K562 (cell line): ENCODE measurements at regions not wholly inside any gene's neighbourhood (a gene's known extent, or its start where the extent isn't known, plus 50 kb on each side); places are given as distances from the start of the nearest gene placed in this dataset.

Experiments used
- ATAC-seq: fragments of 200-7000 bp; cut with Tn5 transposase; 3 replicates; pipeline ENCODE4 v1.9.1; 2020; ENCODE audit warnings: moderate library complexity
- BruUV-seq: library from RNA; stranded (reverse); fragments of 400-500 nt; replicated peaks from 2 replicates; lab custom pipeline; 2021; lab: Mats Ljungman, UMichigan
- CTCF ChIA-PET: fragments of 300-600 bp; formaldehyde crosslinking; extraction: SDS; loops from one replicate; lab custom pipeline; 2021; ENCODE audit warnings: low intra/inter-chr PET ratio; lab: Yijun Ruan, JAX
- POLR2A ChIA-PET: fragments of 300-600, 350-650 bp; sonication (Branson Sonifier 250); formaldehyde crosslinking; extraction: SDS; loops from one replicate; lab custom pipeline; 2021; ENCODE audit warnings: antibody characterized with exemption, inconsistent platforms; lab: Yijun Ruan, JAX
- DNase-seq, 4 experiments: peaks; one replicate each; pipeline versions ENCODE4 v3.0.0 to v3.0.0-alpha.2; 2011 to 2018; ENCODE audit warnings: low spot score in 3 of 4, mixed read lengths in 3 of 4; ENCODE audit errors: extremely low read depth in 1 of 4
- FAIRE-seq: peaks from 2 replicates; lab custom pipeline; 2011; peaks lifted over from hg19 to GRCh38; lab: Jason Lieb, UNC
- H2AFZ ChIP-seq: 2 replicates; pipeline ENCODE4 v1.6.0; 2011; ENCODE audit warnings: low read depth, low read length, control low read depth, inconsistent platforms
- H3K27ac ChIP-seq: fragments of 200-600 bp; 3 replicates; pipeline ENCODE4 v1.8.0; 2011; ENCODE audit warnings: low read depth, mild to moderate bottlenecking, control low read depth, inconsistent platforms, low read length, moderate library complexity, mixed read lengths; ENCODE audit errors: extremely low read depth
- H3K27me3 ChIP-seq, 2 experiments: fragments of 300-600 bp in 1 of 2; 2 replicates in 1 of 2; 3 replicates in 1 of 2; pipeline versions ENCODE4 v1.6.0 to v1.8.0; 2011; ENCODE audit warnings: inconsistent platforms in 2 of 2, low read length in 2 of 2, mild to moderate bottlenecking in 1 of 2, mixed read lengths in 1 of 2, moderate library complexity in 1 of 2; ENCODE audit not compliant: control insufficient read depth in 2 of 2, insufficient read depth in 2 of 2
- H3K36me3 ChIP-seq: fragments of 300-600 bp; 3 replicates; pipeline ENCODE4 v1.8.0; 2011; ENCODE audit warnings: mild to moderate bottlenecking, low read length, inconsistent platforms; ENCODE audit not compliant: control insufficient read depth, insufficient read depth
- H3K4me1 ChIP-seq, 2 experiments: fragments of 200-600 bp in 1 of 2; replicated peaks in 1 of 2; 2 replicates in 1 of 2; 3 replicates in 1 of 2; pipeline versions ENCODE4 v1.5.1 to v1.8.0; 2011; ENCODE audit warnings: inconsistent platforms in 2 of 2, low read length in 2 of 2, mild to moderate bottlenecking in 1 of 2, mixed read lengths in 1 of 2, moderate library complexity in 1 of 2; ENCODE audit not compliant: control insufficient read depth in 2 of 2, insufficient read depth in 2 of 2
- H3K4me2 ChIP-seq: 2 replicates; pipeline ENCODE4 v1.6.1; 2011; ENCODE audit warnings: low read length, control low read depth, inconsistent platforms, mixed read lengths; ENCODE audit not compliant: insufficient read depth
- H3K4me3 ChIP-seq: fragments of 200-600 bp; sonication (generic), shearing (Covaris generic); 2 replicates; pipeline ENCODE4 v1.5.1; 2016; ENCODE audit warnings: control low read depth, inconsistent platforms
- H3K79me2 ChIP-seq: fragments of 200-600 bp; 3 replicates; pipeline ENCODE4 v1.8.0; 2011; ENCODE audit warnings: low read length, inconsistent platforms; ENCODE audit not compliant: control insufficient read depth, insufficient read depth
- H3K9ac ChIP-seq, 2 experiments: 2 replicates each; pipeline versions ENCODE4 v1.6.0 to v1.6.1; 2011; ENCODE audit warnings: low read depth in 2 of 2, low read length in 2 of 2, control low read depth in 1 of 2, inconsistent platforms in 1 of 2, mild to moderate bottlenecking in 1 of 2, mixed read lengths in 1 of 2; ENCODE audit not compliant: insufficient read depth in 1 of 2
- H3K9me1 ChIP-seq: one replicate; pipeline ENCODE4 v1.6.0; 2011; ENCODE audit warnings: inconsistent platforms, mild to moderate bottlenecking, low read length, moderate library complexity; ENCODE audit not compliant: control insufficient read depth, insufficient read depth
- H3K9me3 ChIP-seq: replicated peaks from 2 replicates; pipeline ENCODE4 v1.5.1; 2011; ENCODE audit warnings: low read depth, low read length, inconsistent platforms; ENCODE audit not compliant: control insufficient read depth, insufficient read depth
- H4K20me1 ChIP-seq: replicated peaks from 2 replicates; pipeline ENCODE4 v1.6.1; 2011; ENCODE audit warnings: low read length, inconsistent platforms, mixed read lengths; ENCODE audit not compliant: control insufficient read depth, insufficient read depth
- DDX20 ChIP-seq: fragments of 450-650 bp; IDR thresholded peaks from 2 replicates; pipeline ENCODE4 v1.6.1; 2016; ENCODE audit warnings: missing genetic modification characterization, low read depth, mild to moderate bottlenecking, missing compliant biosample characterization, moderate library complexity
- RBFOX2 ChIP-seq: fragments of 200-400 bp; formaldehyde crosslinking; IDR thresholded peaks from 2 replicates; pipeline ENCODE4 v1.6.1; 2017; ENCODE audit warnings: low read depth, mild to moderate bottlenecking, low read length, moderate library complexity
- REST ChIP-seq, 2 experiments: fragments of 450-650 bp; formaldehyde crosslinking in 1 of 2; IDR thresholded peaks; 2 replicates each; pipeline versions ENCODE4 v1.4.0 to v1.6.1; 2014 to 2020; ENCODE audit warnings: mild to moderate bottlenecking in 2 of 2, borderline replicate concordance in 1 of 2, low read depth in 1 of 2
- THRB ChIP-seq: fragments of 450-650 bp; formaldehyde crosslinking; conservative IDR thresholded peaks from 2 replicates; pipeline ENCODE4 v1.4.0; 2022; ENCODE audit warnings: mild to moderate bottlenecking, missing genetic modification characterization
- ZBTB2 ChIP-seq: fragments of 450-650 bp; IDR thresholded peaks from 2 replicates; pipeline ENCODE4 v1.6.1; 2016; ENCODE audit warnings: antibody characterized with exemption
- ZNF592 ChIP-seq: fragments of 450-650 bp; IDR thresholded peaks from 2 replicates; pipeline ENCODE4 v1.6.1; 2017; ENCODE audit warnings: antibody characterized with exemption, mild to moderate bottlenecking
- whole genome bisulfite sequencing: fragments of 100-300 bp; shearing (Covaris generic); methylation state at CpG from one replicate; pipeline ENCODE4 v1.1.6; 2016; ENCODE audit warnings: low coverage, mixed read lengths; ENCODE audit not compliant: insufficient coverage; ENCODE audit errors: missing lambda C conversion rate; 5-methylcytosine and 5-hydroxymethylcytosine counted together
- in situ Hi-C: fragments of 300-500 bp; cut with MboI; formaldehyde crosslinking; loops from 4 replicates; pipeline ENCODE4 v1.15.0; 2018; ENCODE audit warnings: inconsistent platforms, mixed read lengths
- intact Hi-C: fragments of 100-400 bp; cut with micrococcal nuclease; formaldehyde crosslinking; loops from 2 replicates; pipeline ENCODE4 v1.14.2; 2022

GRCh38 chr18:24959051-24959476 is 392.9 kb downstream of the ZNF521 start:
- 1% methylated on average over 7 of the region's 7 CpGs for WGBS

More at GRCh38 chr18:24959051-24959476, 392.9 kb downstream of the ZNF521 start:
- FAIRE-seq (no peak), DNase-seq (no peak), ATAC-seq (no peak)
- CTCF ChIA-PET, result no interaction called here
- POLR2A ChIA-PET, result no interaction called here
- in situ Hi-C loops (no loop called here), intact Hi-C loops (no loop called here)
- Histone ChIP-seq H3K36me3 (no peaks in the 10 kb centered on the region), H3K9ac (no peak overlapping the region), H3K79me2 (no peaks in the 10 kb centered on the region), H3K27ac (no peak overlapping the region), H3K27me3 (no peaks in the 10 kb centered on the region), H3K4me1 (no peaks in the 10 kb centered on the region), H3K9me1 (no peaks in the 10 kb centered on the region), H2AFZ (no peak overlapping the region), H3K9me3 (no peaks in the 10 kb centered on the region), H4K20me1 (no peaks in the 10 kb centered on the region), H3K4me3 (no peak overlapping the region), H3K4me2 (no peak overlapping the region)
- no peak for TF ChIP-seq DDX20 (tag)
- no peak for TF ChIP-seq ZNF592
- TF ChIP-seq THRB (CRISPR knock-in tag), result no peak
- TF ChIP-seq REST (IDR thresholded peaks at IDR 0.05; ENCODE audit: borderline replicate concordance), result no peak
- no peak for TF ChIP-seq REST (CRISPR knock-in tag; IDR thresholded peaks at IDR 0.05; ENCODE audit: low read depth)
- TF ChIP-seq ZBTB2, result no peak
- no peak for TF ChIP-seq RBFOX2
- no TSS peak for BruUV-seq
